ENCODE measurements at regions not wholly inside any gene's neighbourhood (a gene's known extent, or its start where the extent isn't known, plus 50 kb on each side); places are given as distances from the start of the nearest gene placed in this dataset.

DNA sequence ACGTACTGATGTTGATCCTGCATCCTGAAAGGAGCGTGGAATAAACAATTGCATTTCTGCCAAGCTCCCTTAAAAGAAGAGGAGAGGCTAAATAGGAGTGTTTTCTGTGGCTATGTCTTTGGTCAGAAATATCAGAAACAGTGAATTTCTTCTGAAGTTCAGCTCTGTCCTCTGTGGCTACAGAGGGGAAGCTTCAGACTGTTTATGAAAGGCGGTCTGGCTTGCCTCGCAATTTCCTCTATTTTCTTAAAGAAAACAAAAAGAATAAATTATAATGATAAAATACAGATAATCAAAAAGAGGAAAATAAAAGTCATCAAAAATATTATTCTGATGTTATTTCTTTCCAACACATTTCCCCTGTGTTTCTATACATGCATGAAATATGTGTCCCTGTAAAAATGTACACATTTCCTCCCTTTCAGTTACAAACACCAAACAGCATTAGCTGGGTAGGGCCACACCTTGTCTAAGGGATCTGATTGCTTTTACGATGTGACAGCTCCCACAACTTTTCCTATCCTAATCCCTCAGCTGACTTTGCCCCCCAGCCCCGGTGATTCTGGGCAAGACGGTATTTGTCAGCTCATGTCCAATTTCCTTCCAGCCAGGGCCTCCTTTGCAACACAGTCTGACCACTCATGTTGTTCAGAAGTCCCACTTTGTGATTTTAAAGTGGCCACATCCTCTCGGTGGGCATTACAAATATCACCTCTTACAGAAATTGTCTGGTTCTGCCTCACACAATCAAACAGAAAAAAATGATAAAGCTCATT is 439.0 kb downstream of the HS3ST3B1 start:
- TF ChIP-seq NFIC (IDR thresholded peaks at IDR 0.05): no peak
- TF ChIP-seq RAD21 (IDR thresholded peaks at IDR 0.05; ENCODE audit: low read depth): no peak
- TF ChIP-seq TAF1 (IDR thresholded peaks at IDR 0.05; ENCODE audit: low read depth): no peak
- TF ChIP-seq, protein P1, sequence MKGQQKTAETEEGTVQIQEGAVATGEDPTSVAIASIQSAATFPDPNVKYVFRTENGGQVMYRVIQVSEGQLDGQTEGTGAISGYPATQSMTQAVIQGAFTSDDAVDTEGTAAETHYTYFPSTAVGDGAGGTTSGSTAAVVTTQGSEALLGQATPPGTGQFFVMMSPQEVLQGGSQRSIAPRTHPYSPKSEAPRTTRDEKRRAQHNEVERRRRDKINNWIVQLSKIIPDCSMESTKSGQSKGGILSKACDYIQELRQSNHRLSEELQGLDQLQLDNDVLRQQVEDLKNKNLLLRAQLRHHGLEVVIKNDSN (IDR thresholded peaks at IDR 0.05): no peak

- TF ChIP-seq EP300 (IDR thresholded peaks at IDR 0.05; ENCODE audit: borderline replicate concordance) (no peak), CREB1 (IDR thresholded peaks at IDR 0.05; ENCODE audit: low read depth) (no peak), ZBTB7A (IDR thresholded peaks at IDR 0.05; ENCODE audit: low read depth) (no peak), REST (IDR thresholded peaks at IDR 0.05; ENCODE audit: low read depth) (no peak), TEAD4 (IDR thresholded peaks at IDR 0.05) (no peak), YY1 (IDR thresholded peaks at IDR 0.05; ENCODE audit: low read depth) (no peak), TAF1 (IDR thresholded peaks at IDR 0.05; ENCODE audit: low read depth) (no peak), RAD21 (IDR thresholded peaks at IDR 0.05; ENCODE audit: low read depth) (no peak), TCF12 (IDR thresholded peaks at IDR 0.05; ENCODE audit: low read depth) (no peak), MAX (IDR thresholded peaks at IDR 0.05) (no peak), NFIC (IDR thresholded peaks at IDR 0.05) (no peak), FOXM1 (IDR thresholded peaks at IDR 0.05; ENCODE audit: borderline replicate concordance, low read depth) (no peak), CEBPB (IDR thresholded peaks at IDR 0.05) (no peak), EGR1 (IDR thresholded peaks at IDR 0.05) (no peak)
- TF ChIP-seq, protein P1 (IDR thresholded peaks at IDR 0.05): no peak
Observed at GRCh38 chr17:14738652-14738988, 437.7 kb downstream of the HS3ST3B1 start.

- TF ChIP-seq ZBTB7A (IDR thresholded peaks at IDR 0.05; ENCODE audit: low read depth) (no peak), NFIC (IDR thresholded peaks at IDR 0.05) (no peak), RAD21 (IDR thresholded peaks at IDR 0.05; ENCODE audit: low read depth) (no peak), EP300 (IDR thresholded peaks at IDR 0.05; ENCODE audit: borderline replicate concordance) (no peak), TEAD4 (IDR thresholded peaks at IDR 0.05) (no peak)
Observed at GRCh38 chr17:14737984-14738651, 437.2 kb downstream of the HS3ST3B1 start.

DNA sequence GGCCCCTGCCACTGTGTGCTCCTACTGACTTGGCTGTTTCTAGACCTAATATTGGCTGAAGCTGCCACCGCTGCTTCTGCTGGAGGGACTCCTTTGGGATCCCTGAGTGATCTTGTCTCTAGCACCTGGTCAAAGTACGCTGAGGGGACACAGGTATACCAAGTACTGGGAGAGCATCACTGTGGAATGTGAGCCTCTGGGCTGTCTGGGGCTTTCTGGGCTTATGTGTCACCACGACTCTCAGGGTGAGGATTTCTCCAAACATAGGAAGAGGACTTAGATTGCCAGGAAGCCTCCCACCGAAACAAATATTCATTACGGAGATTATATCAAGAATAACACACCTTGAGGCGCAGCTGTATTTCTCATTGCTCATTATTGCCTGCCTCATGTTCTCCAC is 435.8 kb downstream of the HS3ST3B1 start:
- TF ChIP-seq YY1 (IDR thresholded peaks at IDR 0.05; ENCODE audit: low read depth): no peak
- TF ChIP-seq REST (IDR thresholded peaks at IDR 0.05; ENCODE audit: low read depth): no peak
- TF ChIP-seq EGR1 (IDR thresholded peaks at IDR 0.05): no peak
- no peak for TF ChIP-seq TAF1 (IDR thresholded peaks at IDR 0.05; ENCODE audit: low read depth)
- TF ChIP-seq MAX (IDR thresholded peaks at IDR 0.05): no peak
- TF ChIP-seq RAD21 (IDR thresholded peaks at IDR 0.05; ENCODE audit: low read depth): no peak
- no peak for TF ChIP-seq NFIC (IDR thresholded peaks at IDR 0.05)
- TF ChIP-seq CREB1 (IDR thresholded peaks at IDR 0.05; ENCODE audit: low read depth): no peak
- no peak for TF ChIP-seq EP300 (IDR thresholded peaks at IDR 0.05; ENCODE audit: borderline replicate concordance)

GRCh38 chr17:14733376-14733775 is 432.5 kb downstream of the HS3ST3B1 start:
- no peak for TF ChIP-seq TEAD4 (IDR thresholded peaks at IDR 0.05)

GRCh38 chr17:14732211-14732610 is 431.3 kb downstream of the HS3ST3B1 start:
- no peak for TF ChIP-seq ZBTB7A (IDR thresholded peaks at IDR 0.05; ENCODE audit: low read depth)
- no peak for TF ChIP-seq TCF12 (IDR thresholded peaks at IDR 0.05; ENCODE audit: low read depth)
- no peak for TF ChIP-seq FOXM1 (IDR thresholded peaks at IDR 0.05; ENCODE audit: borderline replicate concordance, low read depth)
- no peak for TF ChIP-seq CEBPB (IDR thresholded peaks at IDR 0.05)
- no peak for TF ChIP-seq EGR1 (IDR thresholded peaks at IDR 0.05)
- TF ChIP-seq CREB1 (IDR thresholded peaks at IDR 0.05; ENCODE audit: low read depth): no peak
- TF ChIP-seq MAX (IDR thresholded peaks at IDR 0.05): no peak
- TF ChIP-seq TEAD4 (IDR thresholded peaks at IDR 0.05): no peak
- no peak for TF ChIP-seq EP300 (IDR thresholded peaks at IDR 0.05; ENCODE audit: borderline replicate concordance)

All from Ishikawa (cell line).